ENCODE measurements at regions not wholly inside any gene's neighbourhood (a gene's known extent, or its start where the extent isn't known, plus 50 kb on each side); places are given as distances from the start of the nearest gene placed in this dataset.

DNA sequence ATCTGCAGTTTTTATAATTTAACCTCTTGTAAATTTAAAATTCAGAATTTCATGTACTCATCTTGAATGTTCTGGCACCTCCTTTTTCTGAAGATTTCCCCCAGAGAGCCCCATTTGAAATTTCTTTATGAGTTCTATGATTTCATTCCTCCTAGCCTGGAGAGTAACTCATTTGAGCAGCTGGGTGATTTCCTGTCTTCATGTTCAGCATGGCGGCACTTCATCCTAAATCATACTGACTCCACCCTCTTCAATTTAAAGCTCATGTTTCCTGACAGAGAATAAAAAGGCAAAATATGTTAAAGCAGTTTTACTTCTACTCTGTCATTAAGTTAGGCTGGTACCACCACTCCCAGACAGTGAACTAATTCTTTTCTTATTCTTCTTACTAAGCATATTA is 250.9 kb upstream of the POU3F2 start:
- ATAC-seq (no peak), DNase-seq (no peak)
- TF ChIP-seq, protein P1, sequence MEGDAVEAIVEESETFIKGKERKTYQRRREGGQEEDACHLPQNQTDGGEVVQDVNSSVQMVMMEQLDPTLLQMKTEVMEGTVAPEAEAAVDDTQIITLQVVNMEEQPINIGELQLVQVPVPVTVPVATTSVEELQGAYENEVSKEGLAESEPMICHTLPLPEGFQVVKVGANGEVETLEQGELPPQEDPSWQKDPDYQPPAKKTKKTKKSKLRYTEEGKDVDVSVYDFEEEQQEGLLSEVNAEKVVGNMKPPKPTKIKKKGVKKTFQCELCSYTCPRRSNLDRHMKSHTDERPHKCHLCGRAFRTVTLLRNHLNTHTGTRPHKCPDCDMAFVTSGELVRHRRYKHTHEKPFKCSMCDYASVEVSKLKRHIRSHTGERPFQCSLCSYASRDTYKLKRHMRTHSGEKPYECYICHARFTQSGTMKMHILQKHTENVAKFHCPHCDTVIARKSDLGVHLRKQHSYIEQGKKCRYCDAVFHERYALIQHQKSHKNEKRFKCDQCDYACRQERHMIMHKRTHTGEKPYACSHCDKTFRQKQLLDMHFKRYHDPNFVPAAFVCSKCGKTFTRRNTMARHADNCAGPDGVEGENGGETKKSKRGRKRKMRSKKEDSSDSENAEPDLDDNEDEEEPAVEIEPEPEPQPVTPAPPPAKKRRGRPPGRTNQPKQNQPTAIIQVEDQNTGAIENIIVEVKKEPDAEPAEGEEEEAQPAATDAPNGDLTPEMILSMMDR (IDR thresholded peaks at IDR 0.05) = no peak
- H3K4me3 ChIP-seq = no peak overlapping the region
- H3K9me3 ChIP-seq = no peaks in the 10 kb centered on the region
- intact Hi-C loops (cut with DNase I, micrococcal nuclease) = no loop called here
- H3K36me3 ChIP-seq (ENCODE audit: low read depth) = no peaks in the 10 kb centered on the region
- H3K4me1 ChIP-seq (ENCODE audit: low read depth) = no peaks in the 10 kb centered on the region

DNA sequence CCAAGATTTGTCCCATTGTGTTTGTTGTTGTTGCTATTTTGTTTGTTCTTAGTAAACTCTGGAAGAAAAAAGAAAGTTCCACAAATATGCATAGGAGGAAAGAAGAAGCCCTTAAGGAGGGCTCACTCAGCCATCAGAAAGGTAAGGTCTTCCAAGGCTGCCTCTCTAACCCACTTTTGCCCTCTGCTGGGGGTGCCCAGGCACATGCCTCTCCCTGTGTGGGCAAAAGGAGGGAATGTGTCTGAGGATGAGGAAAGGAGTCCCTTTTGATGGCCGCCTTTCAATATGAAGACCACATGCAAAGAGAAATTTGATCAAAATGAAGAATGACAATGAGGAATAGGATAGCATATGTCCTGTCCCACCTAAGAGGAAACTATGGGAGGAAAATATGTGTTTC is 248.2 kb upstream of the POU3F2 start:
- no peak for ATAC-seq
- TF ChIP-seq, protein P1 (IDR thresholded peaks at IDR 0.05) = no peak
- no peak for DNase-seq
- Histone ChIP-seq H3K4me1 (ENCODE audit: low read depth) (no peaks in the 10 kb centered on the region), H3K4me3 (no peak overlapping the region), H3K9me3 (no peaks in the 10 kb centered on the region), H3K36me3 (ENCODE audit: low read depth) (no peaks in the 10 kb centered on the region)
- intact Hi-C loops (cut with DNase I, micrococcal nuclease) = no loop called here

DNA sequence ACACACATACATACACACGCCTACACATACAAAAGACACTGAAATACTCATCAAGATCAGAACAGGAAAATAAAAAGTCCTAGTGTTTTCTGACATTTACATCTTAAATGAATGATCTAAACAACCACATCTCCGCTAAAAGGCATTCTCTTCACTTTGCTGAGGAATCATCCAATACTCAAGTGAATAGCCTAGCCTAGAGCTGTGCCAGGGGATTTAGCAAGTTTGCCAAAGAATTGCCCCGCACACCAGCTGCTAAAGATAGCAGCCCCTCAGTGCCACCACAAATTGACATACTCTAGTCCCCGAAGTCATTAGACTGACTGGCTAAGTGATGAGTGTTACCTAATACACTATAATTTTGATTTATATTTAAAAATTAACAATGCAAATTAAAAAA is 246.8 kb upstream of the POU3F2 start:
- TF ChIP-seq, protein P1 (IDR thresholded peaks at IDR 0.05) = no peak
- no peak for ATAC-seq

DNA sequence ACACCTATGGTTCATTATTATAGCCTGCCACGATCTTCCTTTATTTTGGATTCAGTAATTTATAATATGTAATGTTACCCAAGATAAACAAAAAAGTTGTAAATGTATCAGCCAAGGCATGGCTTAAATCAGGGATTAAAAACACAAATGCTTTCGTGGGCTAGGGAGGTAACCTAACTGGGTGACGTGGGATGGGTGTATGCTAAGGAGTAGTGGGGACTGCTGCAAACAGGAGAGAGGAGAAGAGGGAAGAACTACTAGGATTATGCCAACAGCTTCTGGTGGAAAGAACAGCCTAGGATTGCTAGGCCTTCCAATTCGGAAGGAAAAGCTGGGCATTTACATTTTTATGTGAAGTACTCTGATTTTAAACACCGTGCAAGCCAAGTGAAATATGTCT is 244.8 kb upstream of the POU3F2 start:
- DNase-seq (no peak), ATAC-seq (no peak)
- Histone ChIP-seq H3K9me3 (no peaks in the 10 kb centered on the region), H3K4me1 (ENCODE audit: low read depth) (no peaks in the 10 kb centered on the region), H3K36me3 (ENCODE audit: low read depth) (no peaks in the 10 kb centered on the region), H3K4me3 (no peak overlapping the region)
- TF ChIP-seq, protein P1 (IDR thresholded peaks at IDR 0.05) = no peak
- intact Hi-C loops (cut with DNase I, micrococcal nuclease) = no loop called here

More for the DNA sequence above, 246.8 kb upstream of the POU3F2 start:
- no peak for DNase-seq
- intact Hi-C loops (cut with DNase I, micrococcal nuclease) = no loop called here
- Histone ChIP-seq H3K4me1 (ENCODE audit: low read depth) (no peaks in the 10 kb centered on the region), H3K4me3 (no peak overlapping the region), H3K9me3 (no peaks in the 10 kb centered on the region), H3K36me3 (ENCODE audit: low read depth) (no peaks in the 10 kb centered on the region)

DNA sequence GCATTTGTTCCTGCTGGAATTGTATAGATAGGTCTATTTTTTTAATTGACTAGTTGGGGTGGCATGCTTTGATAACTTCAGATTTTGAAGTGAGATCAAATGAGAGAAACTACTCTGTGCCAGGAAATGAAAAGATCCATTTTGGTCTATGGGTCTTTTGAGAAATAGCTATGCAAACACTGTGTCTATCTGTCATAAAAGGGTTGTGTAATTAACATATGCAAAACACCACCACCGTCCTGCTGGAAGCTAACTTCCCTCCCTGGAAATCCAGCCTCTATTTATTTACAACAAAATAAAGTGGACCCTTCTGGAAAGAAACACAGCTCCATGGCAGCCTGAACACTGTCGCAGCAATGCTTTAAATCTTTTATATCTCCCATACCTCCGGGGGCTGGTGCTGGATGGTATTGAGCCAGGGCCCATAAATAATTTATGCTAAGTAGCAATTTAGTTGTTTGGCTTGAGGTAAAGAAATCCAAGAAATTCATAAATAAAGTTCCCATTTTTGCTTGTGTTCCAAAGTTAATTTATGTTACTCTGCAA is 244.2 kb upstream of the POU3F2 start:
- ATAC-seq (no peak), DNase-seq (no peak)
- no peaks in the 10 kb centered on the region for H3K9me3 ChIP-seq
- TF ChIP-seq, protein P1 (IDR thresholded peaks at IDR 0.05) = no peak
- H3K4me1 ChIP-seq (ENCODE audit: low read depth) = no peaks in the 10 kb centered on the region
- intact Hi-C loops (cut with DNase I, micrococcal nuclease) = no loop called here
- no peak overlapping the region for H3K4me3 ChIP-seq
- no peaks in the 10 kb centered on the region for H3K36me3 ChIP-seq (ENCODE audit: low read depth)

DNA sequence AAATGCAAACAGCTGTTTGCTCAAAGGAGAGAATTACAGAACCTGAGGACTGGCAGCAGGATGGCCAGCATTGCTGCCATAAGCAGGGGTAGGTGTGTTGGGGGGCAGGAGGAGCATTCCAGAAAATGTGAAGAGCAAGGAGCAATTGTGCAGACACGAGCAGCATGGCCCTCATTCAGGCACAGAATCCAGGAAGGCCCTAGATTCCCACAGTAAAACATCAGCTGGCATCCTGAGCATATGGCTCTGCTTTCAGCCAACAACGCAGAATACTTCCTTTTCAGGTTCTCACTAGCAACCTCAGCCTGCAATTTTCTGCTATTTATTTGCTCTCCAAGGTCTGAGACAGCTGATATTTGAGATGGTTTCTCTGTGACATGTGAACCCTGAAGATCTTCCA is 243.4 kb upstream of the POU3F2 start:
- TF ChIP-seq, protein P1 (IDR thresholded peaks at IDR 0.05) = no peak
- no peaks in the 10 kb centered on the region for H3K36me3 ChIP-seq (ENCODE audit: low read depth)
- H3K9me3 ChIP-seq = no peaks in the 10 kb centered on the region
- no peak overlapping the region for H3K4me3 ChIP-seq
- intact Hi-C loops (cut with DNase I, micrococcal nuclease) = no loop called here
- no peak for ATAC-seq
- no peak for DNase-seq
- H3K4me1 ChIP-seq (ENCODE audit: low read depth) = no peaks in the 10 kb centered on the region
